Loucy (cell line): ENCODE measurements at regions not wholly inside any gene's neighbourhood (a gene's known extent, or its start where the extent isn't known, plus 50 kb on each side); places are given as distances from the start of the nearest gene placed in this dataset.

Experiments used
- H2AFZ ChIP-seq: fragments of 200-600 bp; sonication (generic); 2 replicates; pipeline ENCODE4 v1.6.0; 2016; ENCODE audit warnings: antibody characterized with exemption, mild to moderate bottlenecking, low read length, moderate library complexity
- H3F3A ChIP-seq: fragments of 200-600 bp; 2 replicates; pipeline ENCODE4 v1.6.0; 2016; ENCODE audit warnings: antibody characterized with exemption, low read depth, mild to moderate bottlenecking
- H3K27me3 ChIP-seq: fragments of 200-600 bp; sonication (generic); 2 replicates; pipeline ENCODE4 v1.6.1; 2014; ENCODE audit warnings: low read length, mild to moderate bottlenecking; ENCODE audit not compliant: insufficient read depth, poor library complexity, severe bottlenecking
- H3K36me3 ChIP-seq: fragments of 200-600 bp; sonication (generic); 2 replicates; pipeline ENCODE4 v1.6.1; 2016; ENCODE audit warnings: low read length; ENCODE audit not compliant: insufficient read depth
- H3K4me1 ChIP-seq: fragments of 200-600 bp; sonication (generic); 2 replicates; pipeline ENCODE4 v1.5.1; 2014; ENCODE audit warnings: low read length, mild to moderate bottlenecking; ENCODE audit not compliant: insufficient read depth, poor library complexity, severe bottlenecking
- H3K4me2 ChIP-seq: fragments of 200-600 bp; sonication (generic); 2 replicates; pipeline ENCODE4 v1.6.0; 2014; ENCODE audit warnings: antibody characterized with exemption, low read length, low read depth, mild to moderate bottlenecking; ENCODE audit not compliant: poor library complexity, severe bottlenecking
- H3K4me3 ChIP-seq: fragments of 200-600 bp; sonication (generic); 2 replicates; pipeline ENCODE4 v1.5.1; 2014; ENCODE audit warnings: low read length, mild to moderate bottlenecking, mixed read lengths; ENCODE audit not compliant: poor library complexity, severe bottlenecking
- H3K79me2 ChIP-seq: fragments of 200-600 bp; sonication (generic); 2 replicates; pipeline ENCODE4 v1.6.1; 2014; ENCODE audit warnings: low read length; ENCODE audit not compliant: insufficient read depth
- H3K9ac ChIP-seq: fragments of 200-600 bp; sonication (generic); 2 replicates; pipeline ENCODE4 v1.6.0; 2014; ENCODE audit warnings: mild to moderate bottlenecking, low read depth, low read length, moderate library complexity; ENCODE audit not compliant: poor library complexity, severe bottlenecking
- H3K9me2 ChIP-seq: fragments of 200-600 bp; sonication (generic); replicated peaks from 2 replicates; pipeline ENCODE4 v1.6.1; 2016; ENCODE audit warnings: low read depth, low read length, mixed read lengths
- H3K9me3 ChIP-seq: fragments of 200-600 bp; sonication (generic); 2 replicates; pipeline ENCODE4 v1.6.1; 2014; ENCODE audit warnings: mild to moderate bottlenecking, antibody characterized with exemption, low read length, low read depth; ENCODE audit not compliant: insufficient read depth
- H4K20me1 ChIP-seq: fragments of 200-600 bp; sonication (generic); 2 replicates; pipeline ENCODE4 v1.6.0; 2014; ENCODE audit warnings: antibody characterized with exemption, low read length, mild to moderate bottlenecking; ENCODE audit not compliant: insufficient read depth, poor library complexity, severe bottlenecking
- CTCF ChIP-seq: fragments of 200-600 bp; sonication (generic); conservative IDR thresholded peaks from 2 replicates; pipeline ENCODE4 v1.5.1; 2014; ENCODE audit warnings: mild to moderate bottlenecking, antibody characterized with exemption, low read length
- EZH2phosphoT487 ChIP-seq: fragments of 200-600 bp; IDR thresholded peaks from 2 replicates; pipeline ENCODE4 v1.6.1; 2018; ENCODE audit warnings: antibody characterized with exemption, mild to moderate bottlenecking, moderate library complexity, borderline replicate concordance

- no peak overlapping the region for H3K9ac ChIP-seq
- H3K79me2 ChIP-seq: no peaks in the 10 kb centered on the region
- H3K9me2 ChIP-seq: no peaks in the 10 kb centered on the region; the same call in 1 of the 2 replicates
- no peaks in the 10 kb centered on the region for H3K27me3 ChIP-seq
- no peak overlapping the region for H3K4me2 ChIP-seq
- no peaks in the 10 kb centered on the region for H3F3A ChIP-seq
- H3K9me3 ChIP-seq: no peaks in the 10 kb centered on the region
- no peak overlapping the region for H2AFZ ChIP-seq
- H3K4me1 ChIP-seq: no peaks in the 10 kb centered on the region
- no peaks in the 10 kb centered on the region for H4K20me1 ChIP-seq
- TF ChIP-seq EZH2phosphoT487 (no peak), CTCF (no peak)
- no peaks in the 10 kb centered on the region for H3K36me3 ChIP-seq
- no peak overlapping the region for H3K4me3 ChIP-seq
Measured at GRCh38 chr2:163838890-163839289, 103.1 kb upstream of the FIGN start.

GRCh38 chr2:163836167-163836566, 100.4 kb upstream of the FIGN start:
- Histone ChIP-seq H3K9me3 (no peaks in the 10 kb centered on the region), H3F3A (no peaks in the 10 kb centered on the region), H3K9ac (no peak overlapping the region), H3K4me1 (no peaks in the 10 kb centered on the region), H4K20me1 (no peaks in the 10 kb centered on the region), H2AFZ (no peak overlapping the region), H3K79me2 (no peaks in the 10 kb centered on the region), H3K4me2 (no peak overlapping the region), H3K4me3 (no peak overlapping the region), H3K9me2 (no peaks in the 10 kb centered on the region), H3K36me3 (no peaks in the 10 kb centered on the region), H3K27me3 (no peaks in the 10 kb centered on the region)
- TF ChIP-seq EZH2phosphoT487: no peak
- no peak for TF ChIP-seq CTCF

- Histone ChIP-seq H3K27me3 (no peaks in the 10 kb centered on the region), H3K9ac (no peak overlapping the region), H2AFZ (no peak overlapping the region), H3K9me3 (no peaks in the 10 kb centered on the region), H3K4me3 (no peak overlapping the region), H3K9me2 (no peaks in the 10 kb centered on the region), H3K4me1 (no peaks in the 10 kb centered on the region), H3F3A (no peaks in the 10 kb centered on the region), H3K4me2 (no peak overlapping the region), H3K36me3 (no peaks in the 10 kb centered on the region), H3K79me2 (no peaks in the 10 kb centered on the region), H4K20me1 (no peaks in the 10 kb centered on the region)
- no peak for TF ChIP-seq EZH2phosphoT487
- no peak for TF ChIP-seq CTCF
Measured at GRCh38 chr2:163834841-163835240, 99.0 kb upstream of the FIGN start.
